GM10248 (cell line): ENCODE measurements at regions not wholly inside any gene's neighbourhood (a gene's known extent, or its start where the extent isn't known, plus 50 kb on each side); places are given as distances from the start of the nearest gene placed in this dataset.
"Not testable (repeated sequence)": the region's sequence is repeated elsewhere in the genome, so short reads cannot be mapped to it uniquely, and the experiment has no call there.

Experiments used
- CTCF ChIA-PET: fragments of 300-600 bp; sonication (Branson Sonifier 250); formaldehyde crosslinking; extraction: SDS; loops from one replicate; lab custom pipeline; 2021; ENCODE audit warnings: antibody characterized with exemption; lab: Yijun Ruan, JAX
- POLR2A ChIA-PET: fragments of 350-650 bp; sonication (Branson Sonifier 250); formaldehyde crosslinking; extraction: SDS; loops from one replicate; lab custom pipeline; 2020; ENCODE audit warnings: antibody characterized with exemption; lab: Yijun Ruan, JAX
- DNase-seq: peaks from one replicate; pipeline ENCODE4 v3.0.0; 2012; ENCODE audit errors: extremely low spot score
- CTCF ChIP-seq: IDR thresholded peaks from 2 replicates; pipeline ENCODE4 v1.5.1; 2012; ENCODE audit warnings: mild to moderate bottlenecking, low read depth; ENCODE audit errors: extremely low read depth, missing control alignments, control extremely low read depth

- POLR2A ChIA-PET, DNase-seq: not testable (repeated sequence)
Measured at GRCh38 chr18:15003636-15004269, 255.8 kb downstream of the ANKRD30B start.

GRCh38 chr18:15004270-15004973 lies 256.4 kb downstream of the ANKRD30B start:
- DNase-seq, CTCF ChIA-PET, POLR2A ChIA-PET: not testable (repeated sequence)

More at GRCh38 chr18:15003636-15004269, 255.8 kb downstream of the ANKRD30B start:
- CTCF ChIA-PET = not testable (repeated sequence)

- TF ChIP-seq CTCF = no peak
- DNase-seq = no peak
- CTCF ChIA-PET = no interaction called here
- POLR2A ChIA-PET = no interaction called here
Measured at GRCh38 chr18:15005313-15006130, 257.6 kb downstream of the ANKRD30B start.

- CTCF ChIA-PET, DNase-seq, POLR2A ChIA-PET: not testable (repeated sequence)
Measured at GRCh38 chr18:15006616-15007015, 258.6 kb downstream of the ANKRD30B start.

- DNase-seq, CTCF ChIA-PET, POLR2A ChIA-PET: not testable (repeated sequence)
Measured at GRCh38 chr18:15026041-15026440, 278.1 kb downstream of the ANKRD30B start.

- DNase-seq, POLR2A ChIA-PET, CTCF ChIA-PET: not testable (repeated sequence)
Measured at GRCh38 chr18:15028037-15028436, 280.1 kb downstream of the ANKRD30B start.

GRCh38 chr18:15060279-15060880 lies 312.4 kb downstream of the ANKRD30B start:
- CTCF ChIA-PET, DNase-seq, POLR2A ChIA-PET: not testable (repeated sequence)

- DNase-seq, POLR2A ChIA-PET, CTCF ChIA-PET: not testable (repeated sequence)
Measured at GRCh38 chr18:15061289-15061896, 313.4 kb downstream of the ANKRD30B start.

- DNase-seq, CTCF ChIA-PET: not testable (repeated sequence)
Measured at GRCh38 chr18:15066434-15066833, 318.5 kb downstream of the ANKRD30B start.

GRCh38 chr18:15071311-15071710 lies 323.3 kb downstream of the ANKRD30B start:
- POLR2A ChIA-PET, CTCF ChIA-PET, DNase-seq: not testable (repeated sequence)

More at GRCh38 chr18:15066434-15066833, 318.5 kb downstream of the ANKRD30B start:
- POLR2A ChIA-PET = not testable (repeated sequence)
